ENCODE measurements at regions not wholly inside any gene's neighbourhood (a gene's known extent, or its start where the extent isn't known, plus 50 kb on each side); places are given as distances from the start of the nearest gene placed in this dataset.
"Not testable (repeated sequence)": the region's sequence is repeated elsewhere in the genome, so short reads cannot be mapped to it uniquely, and the experiment has no call there.

GRCh38 chr7:119288416-119288815 is 984.6 kb upstream of the KCND2 start:
- no peak for ATAC-seq

- not testable (repeated sequence) for ATAC-seq
Observed at GRCh38 chr7:119300341-119300740, 972.6 kb upstream of the KCND2 start.

- ATAC-seq, result no peak
Observed at GRCh38 chr7:119320316-119320715, 952.7 kb upstream of the KCND2 start.

- no peak for ATAC-seq
Observed at GRCh38 chr7:119329715-119330114, 943.3 kb upstream of the KCND2 start.

DNA sequence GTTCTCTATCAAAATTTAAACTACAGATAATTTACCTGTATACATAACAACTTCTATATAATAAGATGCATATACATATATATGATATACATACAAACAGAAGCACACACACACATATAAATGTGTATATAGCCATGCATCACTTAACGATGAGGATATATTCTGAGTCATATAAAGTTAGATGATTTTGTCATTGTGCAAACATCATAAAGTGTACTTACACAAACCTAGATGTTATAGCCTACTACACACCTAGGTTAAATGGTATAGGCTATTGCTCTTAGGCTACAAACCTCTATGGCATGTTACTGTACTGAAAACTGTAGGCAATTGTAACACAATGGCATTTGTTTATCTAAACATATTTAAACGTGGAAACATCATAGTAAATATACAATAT is 937.6 kb upstream of the KCND2 start:
- no peak for ATAC-seq

DNA sequence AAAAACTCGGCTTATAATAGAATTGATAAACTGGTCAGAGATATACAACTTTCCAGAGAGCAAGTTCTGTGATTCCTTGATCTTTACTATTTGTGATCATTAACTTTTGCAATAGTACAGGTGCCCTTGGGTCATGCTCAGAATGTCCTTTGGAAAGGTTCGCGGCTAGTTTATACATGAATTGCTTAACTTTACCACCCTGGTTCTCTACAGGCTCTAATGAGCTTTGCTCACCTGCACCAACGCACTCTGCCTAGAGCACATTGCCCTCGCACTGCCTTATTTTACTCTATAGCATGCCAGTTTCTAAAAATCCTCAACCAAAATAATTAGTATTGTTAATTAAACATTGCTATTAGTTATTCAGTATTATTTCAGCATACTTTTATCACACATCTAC is 931.2 kb upstream of the KCND2 start:
- ATAC-seq, result no peak

- no peak for ATAC-seq
Observed at GRCh38 chr7:119343289-119343688, 929.7 kb upstream of the KCND2 start.

GRCh38 chr7:119344466-119344865 is 928.5 kb upstream of the KCND2 start:
- no peak for ATAC-seq

DNA sequence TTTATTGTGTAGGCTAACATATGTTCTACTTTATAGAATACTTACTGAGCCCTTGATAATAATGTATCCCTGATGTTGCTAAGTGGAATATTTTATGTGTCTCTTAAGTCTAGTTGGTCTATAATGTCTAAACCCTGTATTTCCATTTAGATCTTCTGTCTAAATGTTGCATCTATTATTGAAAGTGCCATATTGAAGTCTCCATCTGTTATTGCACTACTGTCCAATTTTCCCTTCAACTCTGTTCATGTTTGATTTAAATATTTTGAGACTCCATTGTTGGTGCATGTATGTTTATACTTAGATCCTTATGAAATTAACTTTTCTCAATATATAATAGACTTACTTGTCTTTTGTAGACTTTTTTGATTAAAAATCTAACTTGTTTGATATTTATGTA is 924.5 kb upstream of the KCND2 start:
- ATAC-seq, result no peak

- ATAC-seq, result no peak
Observed at GRCh38 chr7:119350334-119350733, 922.6 kb upstream of the KCND2 start.

GRCh38 chr7:119351320-119351719 is 921.7 kb upstream of the KCND2 start:
- ATAC-seq, result no peak

DNA sequence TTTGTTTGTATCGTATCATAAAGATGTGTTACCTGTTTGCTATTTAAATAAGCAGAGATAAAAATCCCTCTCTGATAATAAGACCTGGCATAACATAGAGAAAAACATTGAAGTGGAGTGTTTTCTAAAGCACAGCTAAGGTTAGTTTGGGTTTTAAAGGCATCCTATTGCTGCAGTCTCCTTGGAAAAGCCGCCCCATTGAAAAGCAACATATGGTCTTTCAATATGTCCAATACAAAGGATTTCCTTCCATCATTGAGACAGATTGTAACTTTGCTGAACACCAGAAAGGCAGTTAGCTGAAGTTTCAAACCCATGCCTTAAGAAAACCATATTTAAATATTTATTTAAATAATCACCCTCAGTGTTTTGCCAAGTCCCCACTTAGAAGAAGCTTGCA is 898.5 kb upstream of the KCND2 start:
- no peak for ATAC-seq

DNA sequence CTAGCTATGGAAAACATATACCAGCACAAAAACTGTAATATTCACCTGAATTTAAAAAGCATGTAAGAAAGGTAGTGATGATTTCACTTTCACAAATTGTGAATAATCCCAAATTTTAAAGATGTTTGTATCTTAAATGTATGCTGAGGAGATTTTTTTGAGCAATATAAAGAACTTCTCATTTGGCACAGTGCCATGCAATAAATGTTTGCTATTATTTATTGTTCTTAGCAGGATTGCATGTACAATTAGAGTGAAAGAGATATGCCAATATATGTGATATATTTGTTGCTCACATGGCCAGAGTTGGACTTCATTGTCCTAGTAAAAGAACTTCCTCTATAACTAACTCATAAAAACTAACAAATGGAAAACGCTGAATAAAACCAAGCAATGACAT is 895.1 kb upstream of the KCND2 start:
- ATAC-seq, result no peak

GRCh38 chr7:119382726-119383125 is 890.2 kb upstream of the KCND2 start:
- ATAC-seq, result no peak

GRCh38 chr7:119395024-119395423 is 878.0 kb upstream of the KCND2 start:
- no peak for ATAC-seq

GRCh38 chr7:119397156-119397555 is 875.8 kb upstream of the KCND2 start:
- ATAC-seq, result no peak

DNA sequence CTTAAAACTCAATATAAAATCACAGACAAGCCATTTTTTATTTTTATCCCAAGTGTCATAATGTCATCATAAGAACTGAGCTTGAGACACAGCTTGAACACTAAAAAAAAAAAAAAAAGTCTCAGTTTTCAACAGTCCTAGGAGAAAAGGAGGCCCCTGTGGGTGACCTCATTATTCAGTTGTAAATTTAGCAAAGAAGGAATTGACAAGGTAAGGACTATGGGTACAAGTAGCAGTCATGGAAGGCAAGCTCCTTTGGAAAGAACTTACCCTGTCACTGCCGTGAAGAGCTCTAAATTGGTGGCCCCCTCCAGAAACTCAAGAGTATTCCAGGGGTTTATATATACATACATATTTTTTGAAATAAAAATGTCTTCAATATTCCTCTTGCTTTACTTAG is 864.4 kb upstream of the KCND2 start:
- ATAC-seq, result no peak

DNA sequence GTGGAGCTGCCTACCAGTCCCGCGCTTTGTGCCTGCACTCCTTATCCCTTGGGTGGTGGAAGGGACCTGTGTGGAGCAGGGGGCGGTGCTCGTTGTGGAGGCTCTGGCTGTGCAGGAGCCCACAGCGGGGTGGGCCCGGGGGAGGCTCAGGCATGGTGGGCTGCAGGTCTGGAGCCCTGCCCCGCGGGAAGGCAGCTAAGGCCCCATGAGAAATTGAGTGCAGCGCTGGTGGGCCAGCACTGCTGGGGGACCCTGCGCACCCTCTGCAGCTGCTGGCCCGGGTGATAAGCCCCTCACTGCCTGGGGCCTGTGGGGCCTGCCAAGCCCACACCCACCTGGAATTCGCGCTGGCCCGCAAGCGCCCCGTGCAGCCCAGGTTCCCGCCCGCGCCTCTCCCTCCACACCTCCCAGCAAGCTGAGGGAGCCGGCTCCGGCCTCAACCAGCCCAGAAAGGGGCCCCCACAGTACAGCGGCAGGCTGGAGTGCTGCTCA is 859.6 kb upstream of the KCND2 start:
- ATAC-seq, result no peak

DNA sequence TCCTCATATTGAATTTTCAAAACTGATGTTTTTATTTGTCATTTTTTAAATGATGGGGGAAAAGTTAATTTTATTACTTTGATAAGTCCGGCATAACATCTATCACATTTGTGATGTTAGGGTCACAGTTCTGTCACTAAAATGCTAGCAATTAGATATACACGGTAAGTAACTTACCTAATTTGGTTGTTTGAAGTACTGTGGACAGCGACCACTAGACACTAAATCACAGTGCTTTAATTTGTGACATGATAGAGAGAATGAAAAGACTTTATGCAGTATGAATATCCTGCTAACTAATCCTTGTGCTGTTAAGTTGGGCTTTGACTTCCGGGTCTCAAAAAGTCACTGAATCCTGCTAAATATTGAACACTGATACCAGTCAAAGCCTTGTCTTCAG is 857.3 kb upstream of the KCND2 start:
- no peak for ATAC-seq

GRCh38 chr7:119421657-119422056 is 851.3 kb upstream of the KCND2 start:
- ATAC-seq, result no peak

GRCh38 chr7:119436882-119437281 is 836.1 kb upstream of the KCND2 start:
- no peak for ATAC-seq

DNA sequence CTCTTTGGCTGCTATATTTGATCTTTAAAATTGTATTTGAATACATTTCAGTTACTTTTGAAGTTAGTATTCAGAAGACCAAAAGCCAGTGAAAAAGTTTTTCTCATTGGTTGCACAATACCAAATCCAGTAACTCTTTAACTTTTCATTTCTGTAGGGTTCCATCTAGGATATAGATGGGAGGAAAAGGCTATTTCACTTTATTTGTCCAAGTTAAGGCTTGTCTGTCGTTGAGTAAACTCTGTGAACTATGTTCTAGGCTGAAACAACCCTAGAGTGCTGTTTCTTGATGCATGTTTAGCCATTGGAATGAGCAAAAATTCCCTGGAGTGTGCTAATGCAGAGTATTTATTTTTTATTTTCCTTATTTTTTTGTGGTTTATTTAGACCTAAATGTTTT is 834.7 kb upstream of the KCND2 start:
- ATAC-seq, result no peak

DNA sequence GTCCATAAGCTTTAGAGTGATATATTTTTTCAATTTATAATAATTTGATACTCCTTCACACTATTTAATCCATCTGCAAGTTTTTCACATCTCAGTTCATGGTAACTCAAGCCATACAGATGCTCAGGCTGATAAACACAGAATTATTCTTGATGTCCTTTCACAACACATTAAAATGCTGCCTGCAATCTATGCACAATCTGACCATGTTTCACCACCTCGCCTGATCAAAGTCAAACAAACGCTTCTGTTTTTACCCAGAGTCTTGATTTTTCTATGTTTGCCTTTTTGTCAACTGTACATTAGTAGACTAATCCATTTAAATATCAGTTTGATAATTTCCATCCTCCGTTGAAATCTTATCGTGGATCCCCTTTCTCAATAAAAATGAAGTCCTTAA is 833.8 kb upstream of the KCND2 start:
- ATAC-seq, result no peak

- no peak for ATAC-seq
Observed at GRCh38 chr7:119452401-119452800, 820.6 kb upstream of the KCND2 start.

DNA sequence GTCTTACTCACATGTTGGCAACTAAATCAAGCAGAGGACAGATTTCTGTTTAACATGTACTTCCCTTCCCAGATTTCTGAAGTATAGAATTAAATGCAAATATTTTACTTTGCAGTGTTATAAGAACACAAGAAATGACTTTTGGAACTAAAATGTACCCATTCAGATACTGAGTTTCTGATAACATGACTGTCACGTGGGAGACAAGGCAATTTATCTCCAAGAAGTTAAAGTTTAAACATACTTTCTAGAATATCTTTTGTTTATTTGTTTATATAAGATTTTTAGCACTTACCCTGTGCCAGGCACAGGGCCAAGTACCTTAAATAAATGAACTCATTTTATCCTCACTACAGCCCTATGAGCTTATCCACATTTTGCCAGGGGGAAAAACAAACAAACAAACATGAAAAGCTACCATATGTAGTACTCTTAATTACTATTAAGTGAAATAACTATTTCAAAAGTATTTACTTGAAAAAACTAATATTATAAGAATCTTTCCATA is 807.1 kb upstream of the KCND2 start:
- no peak for ATAC-seq
